H9 (cell line): ENCODE measurements at regions not wholly inside any gene's neighbourhood (a gene's known extent, or its start where the extent isn't known, plus 50 kb on each side); places are given as distances from the start of the nearest gene placed in this dataset.

Experiments used
- DNase-seq: peaks from one replicate; pipeline ENCODE4 v3.0.0-alpha.2; 2017
- H2AFZ ChIP-seq: one replicate; pipeline ENCODE4 v1.6.1; 2013; ENCODE audit warnings: mild to moderate bottlenecking, low read length, control low read depth, moderate library complexity
- H2AK5ac ChIP-seq: 2 replicates; pipeline ENCODE4 v1.6.1; 2013; ENCODE audit warnings: low read length, control low read depth, mixed read lengths; ENCODE audit not compliant: insufficient read length
- H2BK120ac ChIP-seq: one replicate; pipeline ENCODE4 v1.6.1; 2013; ENCODE audit warnings: low read depth, mild to moderate bottlenecking, low read length, control low read depth, inconsistent platforms; ENCODE audit not compliant: poor library complexity, severe bottlenecking
- H2BK12ac ChIP-seq: 2 replicates; pipeline ENCODE4 v1.6.1; 2013; ENCODE audit warnings: low read length, control low read depth, mixed read lengths, low read depth; ENCODE audit not compliant: insufficient read length
- H2BK15ac ChIP-seq: 2 replicates; pipeline ENCODE4 v1.6.1; 2013; ENCODE audit warnings: low read depth, low read length, control low read depth
- H2BK20ac ChIP-seq: one replicate; pipeline ENCODE4 v1.6.1; 2013; ENCODE audit warnings: low read depth, mild to moderate bottlenecking, low read length, control low read depth, inconsistent platforms; ENCODE audit not compliant: poor library complexity, severe bottlenecking
- H2BK5ac ChIP-seq: 2 replicates; pipeline ENCODE4 v1.6.1; 2013; ENCODE audit warnings: low read length, control low read depth, mixed read lengths; ENCODE audit not compliant: insufficient read length
- H3K14ac ChIP-seq: 2 replicates; pipeline ENCODE4 v1.6.1; 2013; ENCODE audit warnings: low read length, control low read depth; ENCODE audit not compliant: insufficient read depth
- H3K18ac ChIP-seq: 2 replicates; pipeline ENCODE4 v1.6.1; 2013; ENCODE audit warnings: low read depth, mild to moderate bottlenecking, mixed read lengths, low read length, control low read depth; ENCODE audit not compliant: insufficient read length
- H3K23ac ChIP-seq: 2 replicates; pipeline ENCODE4 v1.6.1; 2013; ENCODE audit warnings: low read length, control low read depth, mixed read lengths, low read depth; ENCODE audit not compliant: insufficient read length
- H3K23me2 ChIP-seq: 2 replicates; pipeline ENCODE4 v1.6.1; 2013; ENCODE audit warnings: low read depth, mild to moderate bottlenecking, mixed read lengths, low read length, control low read depth; ENCODE audit not compliant: insufficient read length, poor library complexity, severe bottlenecking
- H3K27ac ChIP-seq: 2 replicates; pipeline ENCODE4 v1.5.1; 2013; ENCODE audit warnings: low read length, control low read depth, mixed read lengths, low read depth; ENCODE audit not compliant: insufficient read length
- H3K27me3 ChIP-seq: 2 replicates; pipeline ENCODE4 v1.6.1; 2013; ENCODE audit warnings: low read length, control low read depth, inconsistent platforms; ENCODE audit not compliant: insufficient read depth
- H3K4ac ChIP-seq: 2 replicates; pipeline ENCODE4 v1.6.1; 2013; ENCODE audit warnings: low read depth, mild to moderate bottlenecking, control low read depth, inconsistent platforms, low read length, moderate library complexity
- H3K4me1 ChIP-seq: 2 replicates; pipeline ENCODE4 v1.6.1; 2013; ENCODE audit warnings: low read length, control low read depth, inconsistent platforms; ENCODE audit not compliant: insufficient read depth
- H3K4me2 ChIP-seq: 2 replicates; pipeline ENCODE4 v1.6.1; 2013; ENCODE audit warnings: low read length, control low read depth, mixed read lengths; ENCODE audit not compliant: insufficient read length, insufficient read depth
- H3K56ac ChIP-seq: 2 replicates; pipeline ENCODE4 v1.6.1; 2013; ENCODE audit warnings: low read depth, mild to moderate bottlenecking, mixed read lengths, low read length, control low read depth; ENCODE audit not compliant: insufficient read length
- H3K79me1 ChIP-seq: 2 replicates; pipeline ENCODE4 v1.6.1; 2013; ENCODE audit warnings: low read depth, mild to moderate bottlenecking, moderate library complexity, low read length, control low read depth, inconsistent platforms; ENCODE audit not compliant: insufficient read depth, poor library complexity, severe bottlenecking
- H3K79me2 ChIP-seq: 2 replicates; pipeline ENCODE4 v1.6.1; 2013; ENCODE audit warnings: low read length, control low read depth, inconsistent platforms; ENCODE audit not compliant: insufficient read depth
- H3K9ac ChIP-seq: 2 replicates; pipeline ENCODE4 v1.6.1; 2013; ENCODE audit warnings: low read length, control low read depth, mixed read lengths; ENCODE audit not compliant: insufficient read length; ENCODE audit errors: extremely low read depth
- H3K9me3 ChIP-seq: one replicate; pipeline ENCODE4 v1.6.1; 2013; ENCODE audit warnings: low read depth, low read length, inconsistent platforms; ENCODE audit not compliant: control insufficient read depth
- H3T11ph ChIP-seq: one replicate; pipeline ENCODE4 v1.6.1; 2013; ENCODE audit warnings: mild to moderate bottlenecking, low read length, control low read depth, inconsistent platforms
- H4K20me1 ChIP-seq: one replicate; pipeline ENCODE4 v1.6.1; 2013; ENCODE audit not compliant: control insufficient read depth, insufficient read length, insufficient read depth
- H4K5ac ChIP-seq: 2 replicates; pipeline ENCODE4 v1.6.1; 2013; ENCODE audit warnings: low read depth, mild to moderate bottlenecking, mixed read lengths, low read length, control low read depth; ENCODE audit not compliant: insufficient read length
- H4K8ac ChIP-seq: replicated peaks from 2 replicates; pipeline ENCODE4 v1.6.1; 2013; ENCODE audit warnings: low read length, control low read depth, mixed read lengths, low read depth; ENCODE audit not compliant: insufficient read length
- H4K91ac ChIP-seq: 2 replicates; pipeline ENCODE4 v1.6.1; 2013; ENCODE audit warnings: low read depth, mild to moderate bottlenecking, moderate library complexity, mixed read lengths, low read length, control low read depth; ENCODE audit not compliant: insufficient read length
- H3K27ac Mint-ChIP-seq, 3 experiments: 2 replicates in 2 of 3; 3 replicates in 1 of 3; pipeline ENCODE4 v1.8.0; 2020 to 2021; ENCODE audit warnings: mixed read lengths in 3 of 3, mild to moderate bottlenecking in 1 of 3, moderate library complexity in 1 of 3
- H3K27me3 Mint-ChIP-seq: 2 replicates; pipeline ENCODE4 v1.8.0; 2021; ENCODE audit warnings: low read depth, mild to moderate bottlenecking, moderate library complexity, mixed read lengths
- H3K36me3 Mint-ChIP-seq, 3 experiments: 2 replicates in 2 of 3; 3 replicates in 1 of 3; pipeline ENCODE4 v1.8.0; 2020 to 2021; ENCODE audit warnings: low read depth in 3 of 3, mixed read lengths in 3 of 3; ENCODE audit not compliant: insufficient read depth in 1 of 3
- H3K4me1 Mint-ChIP-seq, 2 experiments: 2 replicates each; pipeline ENCODE4 v1.8.0; 2020; ENCODE audit warnings: mixed read lengths in 2 of 2
- H3K4me3 Mint-ChIP-seq, 2 experiments: 2 replicates in 1 of 2; 3 replicates in 1 of 2; pipeline ENCODE4 v1.8.0; 2020 to 2021; ENCODE audit warnings: mild to moderate bottlenecking in 2 of 2, mixed read lengths in 2 of 2, moderate library complexity in 1 of 2
- H3K9me3 Mint-ChIP-seq, 2 experiments: 2 replicates in 1 of 2; 3 replicates in 1 of 2; pipeline ENCODE4 v1.8.0; 2020; ENCODE audit warnings: mild to moderate bottlenecking in 2 of 2, mixed read lengths in 2 of 2, moderate library complexity in 1 of 2
- CTCF ChIP-seq: fragments of 200-600 bp; sonication (generic); conservative IDR thresholded peaks from 3 replicates; pipeline ENCODE4 v1.8.0; 2021; ENCODE audit warnings: antibody characterized with exemption, mild to moderate bottlenecking
- WGBS: extraction: QIAGEN DNeasy Blood & Tissue Kit; methylation state at CpG from one replicate; pipeline ENCODE4 v1.1.7; 2013; ENCODE audit warnings: missing lambda C conversion rate, low lambda C conversion rate, mixed read lengths; ENCODE audit not compliant: insufficient read length; ENCODE audit errors: extremely low coverage; 5-methylcytosine and 5-hydroxymethylcytosine counted together

GRCh38 chrX:127908384-127908783 lies 143.8 kb downstream of the ACTRT1 start:
- Mint-ChIP-seq H3K27ac (no peak overlapping the region), H3K9me3 (peaks cover 16 to 43% of the 10 kb centered on the region in 2 experiments), H3K4me3 (no peak overlapping the region), H3K36me3 (peaks cover 0 to 9% (median under 1%) of the 10 kb centered on the region in 3 experiments; a peak in 3 of 7 replicates), H3K4me1 (no peaks in the 10 kb centered on the region), H3K27me3 (no peaks in the 10 kb centered on the region)
- Histone ChIP-seq H3K79me2 (no peaks in the 10 kb centered on the region), H3K27me3 (no peaks in the 10 kb centered on the region), H3K4me2 (no peak overlapping the region), H4K8ac (no peak overlapping the region), H3T11ph (no peak overlapping the region), H3K9ac (no peak overlapping the region), H2AFZ (no peak overlapping the region), H3K9me3 (no peaks in the 10 kb centered on the region), H3K14ac (no peak overlapping the region), H2BK12ac (no peak overlapping the region), H2BK20ac (no peak overlapping the region), H3K23me2 (no peaks in the 10 kb centered on the region), H3K27ac (no peak overlapping the region), H2AK5ac (no peak overlapping the region), H2BK120ac (no peak overlapping the region), H4K20me1 (no peaks in the 10 kb centered on the region), H3K4me1 (no peaks in the 10 kb centered on the region), H3K4ac (no peak overlapping the region), H3K18ac (no peak overlapping the region), H3K56ac (no peak overlapping the region), H2BK5ac (no peak overlapping the region), H3K23ac (no peak overlapping the region), H2BK15ac (no peak overlapping the region), H4K91ac (no peak overlapping the region), H4K5ac (no peak overlapping the region), H3K79me1 (no peaks in the 10 kb centered on the region)
- no peak for DNase-seq
- no CpG with 5 or more reads among the region's 6 CpGs for WGBS
- no peak for TF ChIP-seq CTCF
